CD14-positive monocyte (primary cell): ENCODE measurements at regions not wholly inside any gene's neighbourhood (a gene's known extent, or its start where the extent isn't known, plus 50 kb on each side); places are given as distances from the start of the nearest gene placed in this dataset.

Source experiments
- DNase-seq, 3 donors: peaks; one replicate each; pipeline ENCODE4 v3.0.0-alpha.2; 2011 to 2022
- H2AFZ ChIP-seq: 2 replicates; pipeline ENCODE4 v1.6.0; 2012; ENCODE audit warnings: mild to moderate bottlenecking, low read depth, low read length, inconsistent platforms; ENCODE audit not compliant: insufficient read depth, poor library complexity, severe bottlenecking
- H3K27ac ChIP-seq, 2 donors: 1 replicate in 1 of 2; 2 replicates in 1 of 2; pipeline ENCODE4 v1.5.1; 2012 to 2013; ENCODE audit warnings: low read length in 2 of 2, control low read depth in 1 of 2, inconsistent platforms in 1 of 2, low read depth in 1 of 2, mild to moderate bottlenecking in 1 of 2
- H3K27me3 ChIP-seq, 2 donors: one replicate each; pipeline versions ENCODE4 v1.6.0 to v1.6.1; 2011 to 2013; ENCODE audit warnings: low read length in 2 of 2; ENCODE audit not compliant: control insufficient read depth in 2 of 2, insufficient read depth in 2 of 2
- H3K36me3 ChIP-seq, 2 donors: replicated peaks in 1 of 2; 1 replicate in 1 of 2; 2 replicates in 1 of 2; pipeline versions ENCODE4 v1.5.1 to v1.6.1; 2012 to 2013; ENCODE audit warnings: low read length in 2 of 2, control low read depth in 1 of 2, inconsistent platforms in 1 of 2, mild to moderate bottlenecking in 1 of 2; ENCODE audit not compliant: insufficient read depth in 2 of 2, control insufficient read depth in 1 of 2
- H3K4me1 ChIP-seq, 2 donors: 1 replicate in 1 of 2; 2 replicates in 1 of 2; pipeline versions ENCODE4 v1.5.1 to v1.6.1; 2012 to 2013; ENCODE audit warnings: low read length in 2 of 2, control low read depth in 1 of 2, inconsistent platforms in 1 of 2, mild to moderate bottlenecking in 1 of 2, moderate library complexity in 1 of 2; ENCODE audit not compliant: insufficient read depth in 2 of 2, control insufficient read depth in 1 of 2
- H3K4me2 ChIP-seq: replicated peaks from 2 replicates; pipeline ENCODE3; 2012; ENCODE audit warnings: low read length, moderate library complexity, mild to moderate bottlenecking; ENCODE audit not compliant: poor library complexity, severe bottlenecking; ENCODE audit errors: extremely low read depth
- H3K4me3 ChIP-seq, 3 experiments: fragments of 200-600 bp in 1 of 3; sonication (generic) in 1 of 3; replicated peaks in 1 of 3; 1 replicate in 2 of 3; 2 replicates in 1 of 3; pipeline ENCODE4 v1.5.1; 2011 to 2013; ENCODE audit warnings: low read length in 3 of 3, mild to moderate bottlenecking in 3 of 3, control low read depth in 2 of 3, low read depth in 2 of 3, inconsistent platforms in 1 of 3, moderate library complexity in 1 of 3
- H3K79me2 ChIP-seq: 2 replicates; pipeline ENCODE4 v1.6.0; 2012; ENCODE audit warnings: mild to moderate bottlenecking, control low read depth, inconsistent platforms, low read length, moderate library complexity; ENCODE audit not compliant: insufficient read depth
- H3K9ac ChIP-seq: 2 replicates; pipeline ENCODE4 v1.6.0; 2017; ENCODE audit warnings: low read length, mild to moderate bottlenecking; ENCODE audit not compliant: insufficient read depth, poor library complexity, severe bottlenecking
- H3K9me3 ChIP-seq, 2 donors: replicated peaks in 1 of 2; 1 replicate in 1 of 2; 2 replicates in 1 of 2; pipeline versions ENCODE4 v1.5.1 to v1.6.1; 2012 to 2013; ENCODE audit warnings: low read length in 2 of 2, control low read depth in 1 of 2; ENCODE audit not compliant: control insufficient read depth in 1 of 2, insufficient read depth in 1 of 2
- H4K20me1 ChIP-seq: 2 replicates; pipeline ENCODE4 v1.6.0; 2012; ENCODE audit warnings: mild to moderate bottlenecking, low read length, control low read depth, moderate library complexity; ENCODE audit not compliant: insufficient read depth
- H3K27ac Mint-ChIP-seq, 7 donors: one replicate each; pipeline ENCODE4 v1.8.0; 2020; ENCODE audit warnings: mild to moderate bottlenecking in 7 of 7, mixed read lengths in 7 of 7, moderate library complexity in 6 of 7, inconsistent platforms in 2 of 7
- H3K27me3 Mint-ChIP-seq, 3 donors: one replicate each; pipeline ENCODE4 v1.8.0; 2021 to 2022; ENCODE audit warnings: low read depth in 3 of 3, mild to moderate bottlenecking in 3 of 3, mixed read lengths in 3 of 3, moderate library complexity in 3 of 3, inconsistent platforms in 1 of 3
- H3K36me3 Mint-ChIP-seq, 2 donors: one replicate each; pipeline ENCODE4 v1.8.0; 2020; ENCODE audit warnings: mixed read lengths in 2 of 2, inconsistent platforms in 1 of 2, mild to moderate bottlenecking in 1 of 2
- H3K4me1 Mint-ChIP-seq: one replicate; pipeline ENCODE4 v1.8.0; 2020; ENCODE audit warnings: mild to moderate bottlenecking, mixed read lengths
- H3K4me3 Mint-ChIP-seq, 2 donors: one replicate each; pipeline ENCODE4 v1.8.0; 2020; ENCODE audit warnings: mild to moderate bottlenecking in 2 of 2, mixed read lengths in 2 of 2, moderate library complexity in 1 of 2
- H3K9me3 Mint-ChIP-seq, 7 donors: one replicate each; pipeline ENCODE4 v1.8.0; 2020 to 2022; ENCODE audit warnings: mixed read lengths in 7 of 7, mild to moderate bottlenecking in 6 of 7, moderate library complexity in 6 of 7, inconsistent platforms in 2 of 7
- CTCF ChIP-seq: fragments of 200-600 bp; IDR thresholded peaks from one replicate; pipeline ENCODE4 v1.8.0; 2022; ENCODE audit warnings: antibody characterized with exemption, mild to moderate bottlenecking
- WGBS: methylation state at CpG from one replicate; pipeline ENCODE4 v1.1.5; 2013; ENCODE audit warnings: missing lambda C conversion rate; ENCODE audit not compliant: insufficient coverage; 5-methylcytosine and 5-hydroxymethylcytosine counted together
- intact Hi-C, 2 donors: fragments of 100-400 bp; cut with micrococcal nuclease; formaldehyde crosslinking; loops; one replicate each; pipeline versions ENCODE4 v1.15.0 to v1.15.1; 2023

GRCh38 chr1:184858288-184858687 lies 103.6 kb upstream of the EDEM3 start:
- H3K9me3 ChIP-seq: no peaks in the 10 kb centered on the region
- H3K9ac ChIP-seq: no peak overlapping the region
- no peak overlapping the region for H3K4me3 ChIP-seq
- Mint-ChIP-seq H3K4me1 (peaks cover 33% of the 10 kb centered on the region), H3K36me3 (peaks cover 0 to 10% of the 10 kb centered on the region in 2 donors), H3K4me3 (no peak overlapping the region), H3K27me3 (peaks cover 0 to 5% (median 0%) of the 10 kb centered on the region in 3 donors), H3K27ac (no peak overlapping the region), H3K9me3 (no peaks in the 10 kb centered on the region)
- H2AFZ ChIP-seq: no peak overlapping the region
- no peak overlapping the region for H3K27ac ChIP-seq
- H3K27me3 ChIP-seq: no peaks in the 10 kb centered on the region
- no peaks in the 10 kb centered on the region for H3K36me3 ChIP-seq
- peaks cover 13 to 22% of the 10 kb centered on the region in 2 donors for H3K4me1 ChIP-seq
- H3K4me2 ChIP-seq: no peak overlapping the region
- no peaks in the 10 kb centered on the region for H4K20me1 ChIP-seq
- no CpG with 5 or more reads among the region's 3 CpGs for WGBS
- no peak for TF ChIP-seq CTCF
- no peaks in the 10 kb centered on the region for H3K79me2 ChIP-seq
- intact Hi-C loops: no loop called here
- DNase-seq: no peak

GRCh38 chr1:184854496-184855140 lies 100.0 kb upstream of the EDEM3 start:
- peak overlapping the region in 1 of 2 donors; percentile 53 for H3K27ac ChIP-seq
- H3K4me1 ChIP-seq: peaks cover 13 to 22% of the 10 kb centered on the region in 2 donors
- no peaks in the 10 kb centered on the region for H3K27me3 ChIP-seq
- peak overlapping the region in 1 of 2 donors; percentile 39 for H3K4me3 Mint-ChIP-seq
- peaks cover 0 to 10% of the 10 kb centered on the region in 2 donors for H3K36me3 ChIP-seq
- H3K9ac ChIP-seq: no peak overlapping the region
- no peaks in the 10 kb centered on the region for H4K20me1 ChIP-seq
- peaks cover 12 to 13% of the 10 kb centered on the region in 2 donors for H3K36me3 Mint-ChIP-seq
- peak overlapping the region in 1 of 3 experiments; percentile 4 for H3K4me3 ChIP-seq
- DNase-seq: peak in 2 of 3 donors; percentile 21 to 35
- intact Hi-C loops: no loop called here
- no peaks in the 10 kb centered on the region for H3K9me3 ChIP-seq
- H3K27me3 Mint-ChIP-seq: peaks cover 0 to 2% (median 0%) of the 10 kb centered on the region in 3 donors
- H2AFZ ChIP-seq: no peak overlapping the region
- peaks cover 0 to 3% (median 0%) of the 10 kb centered on the region in 7 donors for H3K9me3 Mint-ChIP-seq
- no CpG with 5 or more reads among the region's 1 CpG for WGBS
- H3K4me1 Mint-ChIP-seq: peaks cover 27% of the 10 kb centered on the region
- H3K4me2 ChIP-seq: peak overlapping the region; percentile 51
- no peaks in the 10 kb centered on the region for H3K79me2 ChIP-seq
- TF ChIP-seq CTCF: no peak
- H3K27ac Mint-ChIP-seq: peak overlapping the region in 3 of 7 donors; percentile 3 to 60 (median 58)
